SH-SY5Y (cell line): ENCODE measurements at regions not wholly inside any gene's neighbourhood (a gene's known extent, or its start where the extent isn't known, plus 50 kb on each side); places are given as distances from the start of the nearest gene placed in this dataset.

ENCODE experiments used
- GATA2 ChIP-seq: IDR thresholded peaks from 2 replicates; pipeline ENCODE4 v1.6.1; 2011; ENCODE audit warnings: mild to moderate bottlenecking, low read depth, low read length
- GATA3 ChIP-seq: IDR thresholded peaks from 2 replicates; pipeline ENCODE4 v1.6.1; 2011; ENCODE audit warnings: low read depth, mild to moderate bottlenecking, low read length, moderate library complexity

- TF ChIP-seq GATA2 (no peak), GATA3 (no peak)
Measured at GRCh38 chr5:167823405-167823804, 468.0 kb upstream of the WWC1 start.
